H9 (cell line): ENCODE measurements at regions not wholly inside any gene's neighbourhood (a gene's known extent, or its start where the extent isn't known, plus 50 kb on each side); places are given as distances from the start of the nearest gene placed in this dataset.

Experiments used
- DNase-seq: peaks from one replicate; pipeline ENCODE4 v3.0.0-alpha.2; 2017
- H2AFZ ChIP-seq: one replicate; pipeline ENCODE4 v1.6.1; 2013; ENCODE audit warnings: mild to moderate bottlenecking, low read length, control low read depth, moderate library complexity
- H2AK5ac ChIP-seq: 2 replicates; pipeline ENCODE4 v1.6.1; 2013; ENCODE audit warnings: low read length, control low read depth, mixed read lengths; ENCODE audit not compliant: insufficient read length
- H2BK120ac ChIP-seq: one replicate; pipeline ENCODE4 v1.6.1; 2013; ENCODE audit warnings: low read depth, mild to moderate bottlenecking, low read length, control low read depth, inconsistent platforms; ENCODE audit not compliant: poor library complexity, severe bottlenecking
- H2BK12ac ChIP-seq: 2 replicates; pipeline ENCODE4 v1.6.1; 2013; ENCODE audit warnings: low read length, control low read depth, mixed read lengths, low read depth; ENCODE audit not compliant: insufficient read length
- H2BK15ac ChIP-seq: 2 replicates; pipeline ENCODE4 v1.6.1; 2013; ENCODE audit warnings: low read depth, low read length, control low read depth
- H2BK20ac ChIP-seq: one replicate; pipeline ENCODE4 v1.6.1; 2013; ENCODE audit warnings: low read depth, mild to moderate bottlenecking, low read length, control low read depth, inconsistent platforms; ENCODE audit not compliant: poor library complexity, severe bottlenecking
- H2BK5ac ChIP-seq: 2 replicates; pipeline ENCODE4 v1.6.1; 2013; ENCODE audit warnings: low read length, control low read depth, mixed read lengths; ENCODE audit not compliant: insufficient read length
- H3K14ac ChIP-seq: 2 replicates; pipeline ENCODE4 v1.6.1; 2013; ENCODE audit warnings: low read length, control low read depth; ENCODE audit not compliant: insufficient read depth
- H3K18ac ChIP-seq: 2 replicates; pipeline ENCODE4 v1.6.1; 2013; ENCODE audit warnings: low read depth, mild to moderate bottlenecking, mixed read lengths, low read length, control low read depth; ENCODE audit not compliant: insufficient read length
- H3K23ac ChIP-seq: 2 replicates; pipeline ENCODE4 v1.6.1; 2013; ENCODE audit warnings: low read length, control low read depth, mixed read lengths, low read depth; ENCODE audit not compliant: insufficient read length
- H3K23me2 ChIP-seq: 2 replicates; pipeline ENCODE4 v1.6.1; 2013; ENCODE audit warnings: low read depth, mild to moderate bottlenecking, mixed read lengths, low read length, control low read depth; ENCODE audit not compliant: insufficient read length, poor library complexity, severe bottlenecking
- H3K27ac ChIP-seq: 2 replicates; pipeline ENCODE4 v1.5.1; 2013; ENCODE audit warnings: low read length, control low read depth, mixed read lengths, low read depth; ENCODE audit not compliant: insufficient read length
- H3K27me3 ChIP-seq: 2 replicates; pipeline ENCODE4 v1.6.1; 2013; ENCODE audit warnings: low read length, control low read depth, inconsistent platforms; ENCODE audit not compliant: insufficient read depth
- H3K4ac ChIP-seq: 2 replicates; pipeline ENCODE4 v1.6.1; 2013; ENCODE audit warnings: low read depth, mild to moderate bottlenecking, control low read depth, inconsistent platforms, low read length, moderate library complexity
- H3K4me1 ChIP-seq: 2 replicates; pipeline ENCODE4 v1.6.1; 2013; ENCODE audit warnings: low read length, control low read depth, inconsistent platforms; ENCODE audit not compliant: insufficient read depth
- H3K4me2 ChIP-seq: 2 replicates; pipeline ENCODE4 v1.6.1; 2013; ENCODE audit warnings: low read length, control low read depth, mixed read lengths; ENCODE audit not compliant: insufficient read length, insufficient read depth
- H3K56ac ChIP-seq: 2 replicates; pipeline ENCODE4 v1.6.1; 2013; ENCODE audit warnings: low read depth, mild to moderate bottlenecking, mixed read lengths, low read length, control low read depth; ENCODE audit not compliant: insufficient read length
- H3K79me1 ChIP-seq: 2 replicates; pipeline ENCODE4 v1.6.1; 2013; ENCODE audit warnings: low read depth, mild to moderate bottlenecking, moderate library complexity, low read length, control low read depth, inconsistent platforms; ENCODE audit not compliant: insufficient read depth, poor library complexity, severe bottlenecking
- H3K79me2 ChIP-seq: 2 replicates; pipeline ENCODE4 v1.6.1; 2013; ENCODE audit warnings: low read length, control low read depth, inconsistent platforms; ENCODE audit not compliant: insufficient read depth
- H3K9ac ChIP-seq: 2 replicates; pipeline ENCODE4 v1.6.1; 2013; ENCODE audit warnings: low read length, control low read depth, mixed read lengths; ENCODE audit not compliant: insufficient read length; ENCODE audit errors: extremely low read depth
- H3K9me3 ChIP-seq: one replicate; pipeline ENCODE4 v1.6.1; 2013; ENCODE audit warnings: low read depth, low read length, inconsistent platforms; ENCODE audit not compliant: control insufficient read depth
- H3T11ph ChIP-seq: one replicate; pipeline ENCODE4 v1.6.1; 2013; ENCODE audit warnings: mild to moderate bottlenecking, low read length, control low read depth, inconsistent platforms
- H4K20me1 ChIP-seq: one replicate; pipeline ENCODE4 v1.6.1; 2013; ENCODE audit not compliant: control insufficient read depth, insufficient read length, insufficient read depth
- H4K5ac ChIP-seq: 2 replicates; pipeline ENCODE4 v1.6.1; 2013; ENCODE audit warnings: low read depth, mild to moderate bottlenecking, mixed read lengths, low read length, control low read depth; ENCODE audit not compliant: insufficient read length
- H4K8ac ChIP-seq: replicated peaks from 2 replicates; pipeline ENCODE4 v1.6.1; 2013; ENCODE audit warnings: low read length, control low read depth, mixed read lengths, low read depth; ENCODE audit not compliant: insufficient read length
- H4K91ac ChIP-seq: 2 replicates; pipeline ENCODE4 v1.6.1; 2013; ENCODE audit warnings: low read depth, mild to moderate bottlenecking, moderate library complexity, mixed read lengths, low read length, control low read depth; ENCODE audit not compliant: insufficient read length
- H3K27ac Mint-ChIP-seq, 3 experiments: 2 replicates in 2 of 3; 3 replicates in 1 of 3; pipeline ENCODE4 v1.8.0; 2020 to 2021; ENCODE audit warnings: mixed read lengths in 3 of 3, mild to moderate bottlenecking in 1 of 3, moderate library complexity in 1 of 3
- H3K27me3 Mint-ChIP-seq: 2 replicates; pipeline ENCODE4 v1.8.0; 2021; ENCODE audit warnings: low read depth, mild to moderate bottlenecking, moderate library complexity, mixed read lengths
- H3K36me3 Mint-ChIP-seq, 3 experiments: 2 replicates in 2 of 3; 3 replicates in 1 of 3; pipeline ENCODE4 v1.8.0; 2020 to 2021; ENCODE audit warnings: low read depth in 3 of 3, mixed read lengths in 3 of 3; ENCODE audit not compliant: insufficient read depth in 1 of 3
- H3K4me1 Mint-ChIP-seq, 2 experiments: 2 replicates each; pipeline ENCODE4 v1.8.0; 2020; ENCODE audit warnings: mixed read lengths in 2 of 2
- H3K4me3 Mint-ChIP-seq, 2 experiments: 2 replicates in 1 of 2; 3 replicates in 1 of 2; pipeline ENCODE4 v1.8.0; 2020 to 2021; ENCODE audit warnings: mild to moderate bottlenecking in 2 of 2, mixed read lengths in 2 of 2, moderate library complexity in 1 of 2
- H3K9me3 Mint-ChIP-seq, 2 experiments: 2 replicates in 1 of 2; 3 replicates in 1 of 2; pipeline ENCODE4 v1.8.0; 2020; ENCODE audit warnings: mild to moderate bottlenecking in 2 of 2, mixed read lengths in 2 of 2, moderate library complexity in 1 of 2
- CTCF ChIP-seq: fragments of 200-600 bp; sonication (generic); conservative IDR thresholded peaks from 3 replicates; pipeline ENCODE4 v1.8.0; 2021; ENCODE audit warnings: antibody characterized with exemption, mild to moderate bottlenecking
- WGBS: extraction: QIAGEN DNeasy Blood & Tissue Kit; methylation state at CpG from one replicate; pipeline ENCODE4 v1.1.7; 2013; ENCODE audit warnings: missing lambda C conversion rate, low lambda C conversion rate, mixed read lengths; ENCODE audit not compliant: insufficient read length; ENCODE audit errors: extremely low coverage; 5-methylcytosine and 5-hydroxymethylcytosine counted together

DNA sequence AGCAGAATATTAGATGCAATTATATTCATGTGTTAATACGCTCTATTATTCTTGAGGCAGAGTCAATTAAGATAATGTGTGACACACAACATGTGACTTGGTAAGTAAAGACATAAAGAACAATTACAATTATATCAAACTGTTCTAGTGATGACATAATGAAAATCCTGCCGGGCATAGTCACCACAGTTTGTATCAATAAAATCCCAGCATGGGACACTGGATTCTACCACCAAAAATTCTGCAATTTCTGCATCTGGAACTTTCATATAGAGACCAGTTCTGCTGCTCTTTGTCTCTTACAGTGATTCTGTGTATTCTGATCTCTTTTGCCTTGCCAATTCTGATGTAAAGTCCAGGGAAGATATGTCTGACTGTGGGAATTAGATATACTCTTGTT is 495.6 kb upstream of the LRRC4C start:
- no peak overlapping the region for H3K18ac ChIP-seq
- no peaks in the 10 kb centered on the region for H3K23me2 ChIP-seq
- H4K5ac ChIP-seq, result no peak overlapping the region
- H2AFZ ChIP-seq, result no peak overlapping the region
- H3K27ac Mint-ChIP-seq, result no peak overlapping the region
- DNase-seq, result no peak
- H3K27me3 ChIP-seq, result no peaks in the 10 kb centered on the region
- H2BK5ac ChIP-seq, result no peak overlapping the region
- no peaks in the 10 kb centered on the region for H3K79me2 ChIP-seq
- no peak overlapping the region for H3K4ac ChIP-seq
- H2BK12ac ChIP-seq, result no peak overlapping the region
- no peak overlapping the region for H3K4me2 ChIP-seq
- H2BK15ac ChIP-seq, result no peak overlapping the region
- H2BK120ac ChIP-seq, result no peak overlapping the region
- H3K9me3 Mint-ChIP-seq, result peaks cover 11 to 27% of the 10 kb centered on the region in 2 experiments; a peak in 4 of 5 replicates
- no peaks in the 10 kb centered on the region for H3K9me3 ChIP-seq
- H3K79me1 ChIP-seq, result no peaks in the 10 kb centered on the region
- no peaks in the 10 kb centered on the region for H3K4me1 ChIP-seq
- no peak overlapping the region for H3K9ac ChIP-seq
- no peak overlapping the region for H3K23ac ChIP-seq
- no peak overlapping the region for H4K91ac ChIP-seq
- H2BK20ac ChIP-seq, result no peak overlapping the region
- no peak overlapping the region for H3K4me3 Mint-ChIP-seq
- H2AK5ac ChIP-seq, result no peak overlapping the region
- H3K27ac ChIP-seq, result no peak overlapping the region
- peaks cover 5 to 7% of the 10 kb centered on the region in 2 experiments; a peak in 2 of 4 replicates for H3K4me1 Mint-ChIP-seq
- H3K27me3 Mint-ChIP-seq, result no peaks in the 10 kb centered on the region
- H3K36me3 Mint-ChIP-seq, result peaks cover 0 to 22% (median 5%) of the 10 kb centered on the region in 3 experiments; a peak in 5 of 7 replicates
- no peaks in the 10 kb centered on the region for H4K20me1 ChIP-seq
- no peak for TF ChIP-seq CTCF
- H4K8ac ChIP-seq, result no peak overlapping the region
- no peak overlapping the region for H3K56ac ChIP-seq
- WGBS, result no CpG with 5 or more reads among the region's 2 CpGs
- H3K14ac ChIP-seq, result no peak overlapping the region
- H3T11ph ChIP-seq, result no peak overlapping the region
